DLD1 (cell line): ENCODE measurements at regions not wholly inside any gene's neighbourhood (a gene's known extent, or its start where the extent isn't known, plus 50 kb on each side); places are given as distances from the start of the nearest gene placed in this dataset.

ENCODE experiments used
- in situ Hi-C: cut with HindIII; loops from 2 replicates; pipeline ENCODE4 v1.10.0; 2017; ENCODE audit warnings: low sequenced_read_pairs

- in situ Hi-C loops: no loop called here
Measured at GRCh38 chr10:120982507-120982906, 131.3 kb downstream of the WDR11 start.

GRCh38 chr10:120983721-120984120 is 132.6 kb downstream of the WDR11 start:
- in situ Hi-C loops: no loop called here

GRCh38 chr10:120984221-120984620 is 133.1 kb downstream of the WDR11 start:
- in situ Hi-C loops: no loop called here

GRCh38 chr10:120987359-120987758 is 136.2 kb downstream of the WDR11 start:
- in situ Hi-C loops: no loop called here

GRCh38 chr10:120988751-120989150 is 137.6 kb downstream of the WDR11 start:
- in situ Hi-C loops: no loop called here

GRCh38 chr10:120989279-120989678 is 138.1 kb downstream of the WDR11 start:
- in situ Hi-C loops: no loop called here

GRCh38 chr10:120989996-120990598 is 138.9 kb downstream of the WDR11 start:
- in situ Hi-C loops: no loop called here

- in situ Hi-C loops: no loop called here
Measured at GRCh38 chr10:120990831-120991230, 139.7 kb downstream of the WDR11 start.

- in situ Hi-C loops: no loop called here
Measured at GRCh38 chr10:120993089-120993488, 141.9 kb downstream of the WDR11 start.

- in situ Hi-C loops: loop anchor here (5.0 kb wide), 1 partner anchor 48 kb away; no protein-coding TSS in a partner anchor
Measured at GRCh38 chr10:120995768-120996167, 144.6 kb downstream of the WDR11 start.

GRCh38 chr10:120996456-120997034 is 145.4 kb downstream of the WDR11 start:
- in situ Hi-C loops: loop anchor here (5.0 kb wide), 1 partner anchor 49 kb away; no protein-coding TSS in a partner anchor

GRCh38 chr10:120997313-120997712 is 146.2 kb downstream of the WDR11 start:
- in situ Hi-C loops: loop anchor here (5.0 kb wide), 1 partner anchor 50 kb away; no protein-coding TSS in a partner anchor

GRCh38 chr10:120997756-120998155 is 146.6 kb downstream of the WDR11 start:
- in situ Hi-C loops: loop anchor here (5.0 kb wide), 1 partner anchor 50 kb away; no protein-coding TSS in a partner anchor

GRCh38 chr10:120998251-120998650 is 147.1 kb downstream of the WDR11 start:
- in situ Hi-C loops: loop anchor here (5.0 kb wide), 1 partner anchor 51 kb away; no protein-coding TSS in a partner anchor

GRCh38 chr10:120998782-120999285 is 147.7 kb downstream of the WDR11 start:
- in situ Hi-C loops: loop anchor here (5.0 kb wide), 1 partner anchor 52 kb away; no protein-coding TSS in a partner anchor

- in situ Hi-C loops: loop anchor here (5.0 kb wide), 1 partner anchor 53 kb away; no protein-coding TSS in a partner anchor
Measured at GRCh38 chr10:120999868-121000267, 148.7 kb downstream of the WDR11 start.

GRCh38 chr10:121002586-121003205 is 151.5 kb downstream of the WDR11 start:
- in situ Hi-C loops: no loop called here

GRCh38 chr10:121005948-121006587 is 154.9 kb downstream of the WDR11 start:
- in situ Hi-C loops: no loop called here

GRCh38 chr10:121007264-121007663 is 156.1 kb downstream of the WDR11 start:
- in situ Hi-C loops: no loop called here

GRCh38 chr10:121015916-121016315 is 164.8 kb downstream of the WDR11 start:
- in situ Hi-C loops: no loop called here

GRCh38 chr10:121024905-121025584 is 173.9 kb downstream of the WDR11 start:
- in situ Hi-C loops: no loop called here
